DMS53 treated with DMSO at 0.1 percent for 48 hours (cell line): ENCODE measurements at regions not wholly inside any gene's neighbourhood (a gene's known extent, or its start where the extent isn't known, plus 50 kb on each side); places are given as distances from the start of the nearest gene placed in this dataset.
A peak's percentile ranks its signal among the peaks of the same experiment; 100 is the strongest.

Experiments used
- DNase-seq: peaks from one replicate; lab custom pipeline; 2025; ENCODE audit not compliant: unreplicated experiment; lab: John Stamatoyannopoulos, UW

GRCh38 chr5:74357827-74358226, 282.7 kb downstream of the ENC1 start:
- DNase-seq: peak; percentile 60

GRCh38 chr5:74356009-74356695, 284.4 kb downstream of the ENC1 start:
- DNase-seq: no peak

GRCh38 chr5:74355041-74355824, 285.3 kb downstream of the ENC1 start:
- DNase-seq: no peak

GRCh38 chr5:74352256-74352655, 288.3 kb downstream of the ENC1 start:
- no peak for DNase-seq

GRCh38 chr5:74342948-74343682, 297.4 kb downstream of the ENC1 start:
- DNase-seq: no peak

GRCh38 chr5:74342182-74342581, 298.3 kb downstream of the ENC1 start:
- no peak for DNase-seq

GRCh38 chr5:74341221-74341620, 299.3 kb downstream of the ENC1 start:
- no peak for DNase-seq

GRCh38 chr5:74340476-74340875, 300.1 kb downstream of the ENC1 start:
- DNase-seq: no peak

- no peak for DNase-seq
These were observed 302.6 kb downstream of the ENC1 start for GRCh38 chr5:74337984-74338310.

GRCh38 chr5:74337254-74337983, 303.1 kb downstream of the ENC1 start:
- DNase-seq: no peak

- DNase-seq: no peak
These were observed 304.2 kb downstream of the ENC1 start for GRCh38 chr5:74336297-74336696.

GRCh38 chr5:74334762-74335384, 305.7 kb downstream of the ENC1 start:
- DNase-seq: no peak

GRCh38 chr5:74334062-74334761, 306.3 kb downstream of the ENC1 start:
- no peak for DNase-seq

- DNase-seq: no peak
These were observed 307.1 kb downstream of the ENC1 start for GRCh38 chr5:74333430-74333829.

GRCh38 chr5:74332682-74333081, 307.8 kb downstream of the ENC1 start:
- DNase-seq: no peak

GRCh38 chr5:74332006-74332405, 308.5 kb downstream of the ENC1 start:
- DNase-seq: no peak

GRCh38 chr5:74328221-74328630, 312.3 kb downstream of the ENC1 start:
- no peak for DNase-seq

- DNase-seq: no peak
These were observed 313.2 kb downstream of the ENC1 start for GRCh38 chr5:74327339-74327685.

- peak; percentile 67 for DNase-seq
These were observed 313.8 kb downstream of the ENC1 start for GRCh38 chr5:74326571-74327338.

- DNase-seq: no peak
These were observed 314.7 kb downstream of the ENC1 start for GRCh38 chr5:74325866-74326265.
